ENCODE measurements at regions not wholly inside any gene's neighbourhood (a gene's known extent, or its start where the extent isn't known, plus 50 kb on each side); places are given as distances from the start of the nearest gene placed in this dataset.

DNA sequence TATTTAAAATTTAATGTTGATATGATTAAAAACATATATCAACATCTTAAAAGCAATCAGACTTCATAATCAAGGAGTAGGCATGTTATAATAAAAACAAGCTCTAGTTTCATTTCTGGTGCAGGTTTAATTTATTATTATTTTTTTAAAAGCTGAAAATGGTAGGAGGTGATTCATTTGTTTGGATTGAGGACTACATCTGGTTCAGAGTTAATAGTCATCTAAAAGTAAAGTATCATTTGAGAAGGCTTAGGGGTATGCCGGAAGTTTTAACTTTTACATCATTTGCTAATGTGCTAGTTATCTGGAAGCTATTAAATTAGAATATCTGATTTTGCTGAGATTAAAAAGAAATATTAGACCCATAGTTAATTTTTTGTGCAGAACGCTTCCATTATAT lies 169.5 kb upstream of the LAMA2 start:
- TF ChIP-seq, protein P1, sequence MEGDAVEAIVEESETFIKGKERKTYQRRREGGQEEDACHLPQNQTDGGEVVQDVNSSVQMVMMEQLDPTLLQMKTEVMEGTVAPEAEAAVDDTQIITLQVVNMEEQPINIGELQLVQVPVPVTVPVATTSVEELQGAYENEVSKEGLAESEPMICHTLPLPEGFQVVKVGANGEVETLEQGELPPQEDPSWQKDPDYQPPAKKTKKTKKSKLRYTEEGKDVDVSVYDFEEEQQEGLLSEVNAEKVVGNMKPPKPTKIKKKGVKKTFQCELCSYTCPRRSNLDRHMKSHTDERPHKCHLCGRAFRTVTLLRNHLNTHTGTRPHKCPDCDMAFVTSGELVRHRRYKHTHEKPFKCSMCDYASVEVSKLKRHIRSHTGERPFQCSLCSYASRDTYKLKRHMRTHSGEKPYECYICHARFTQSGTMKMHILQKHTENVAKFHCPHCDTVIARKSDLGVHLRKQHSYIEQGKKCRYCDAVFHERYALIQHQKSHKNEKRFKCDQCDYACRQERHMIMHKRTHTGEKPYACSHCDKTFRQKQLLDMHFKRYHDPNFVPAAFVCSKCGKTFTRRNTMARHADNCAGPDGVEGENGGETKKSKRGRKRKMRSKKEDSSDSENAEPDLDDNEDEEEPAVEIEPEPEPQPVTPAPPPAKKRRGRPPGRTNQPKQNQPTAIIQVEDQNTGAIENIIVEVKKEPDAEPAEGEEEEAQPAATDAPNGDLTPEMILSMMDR (conservative IDR thresholded peaks at IDR 0.05; ENCODE audit: low read depth in 2 of 2), result no peak
- TF ChIP-seq CREB1 (CRISPR knock-in tag; IDR thresholded peaks at IDR 0.05; ENCODE audit: low read depth), result no peak

Data from GM23338 (cell line).